ENCODE measurements at regions not wholly inside any gene's neighbourhood (a gene's known extent, or its start where the extent isn't known, plus 50 kb on each side); places are given as distances from the start of the nearest gene placed in this dataset.

GRCh38 chr5:62794456-62794855 lies 215.8 kb downstream of the LRRC70 start:
- TF ChIP-seq POLR2AphosphoS5 (IDR thresholded peaks at IDR 0.05; ENCODE audit: borderline replicate concordance, low read depth, low read length) (no peak), EZH2 (IDR thresholded peaks at IDR 0.05) (no peak), FOXP2 (optimal IDR thresholded peaks at IDR 0.05; ENCODE audit: control extremely low read depth, extremely low read length, insufficient read depth) (no peak)

All from SK-N-MC (cell line).